ENCODE measurements at regions not wholly inside any gene's neighbourhood (a gene's known extent, or its start where the extent isn't known, plus 50 kb on each side); places are given as distances from the start of the nearest gene placed in this dataset.

DNA sequence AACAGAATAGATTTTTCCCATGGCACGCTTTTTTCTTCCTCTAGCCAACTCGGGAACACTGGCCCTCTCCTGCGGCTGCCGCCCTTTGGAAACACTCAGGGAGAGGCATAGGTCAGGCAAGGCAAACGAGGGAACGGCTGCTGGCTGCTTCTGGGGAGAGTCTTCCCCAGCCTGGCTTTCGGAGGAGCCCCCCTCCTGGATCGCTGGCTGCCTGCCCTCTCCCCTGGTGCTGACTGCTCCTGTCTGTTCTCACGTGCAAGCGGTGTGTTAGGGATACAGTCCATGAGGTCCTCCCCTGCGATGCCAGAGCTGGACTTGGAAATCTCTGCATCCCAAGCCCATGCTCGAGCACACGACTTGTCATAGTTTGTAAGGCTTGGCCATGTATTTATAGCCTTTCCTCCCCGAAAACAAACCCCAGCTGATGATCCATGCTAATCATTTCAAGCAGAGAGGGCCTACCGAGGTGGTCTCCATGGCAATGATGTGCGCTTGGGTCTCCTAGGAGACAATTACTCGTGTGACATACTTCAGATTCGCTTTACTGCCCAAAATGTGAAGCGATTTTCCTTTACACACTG, 315.6 kb upstream of the ATP10A start:
- DNase-seq: no peak

DNA sequence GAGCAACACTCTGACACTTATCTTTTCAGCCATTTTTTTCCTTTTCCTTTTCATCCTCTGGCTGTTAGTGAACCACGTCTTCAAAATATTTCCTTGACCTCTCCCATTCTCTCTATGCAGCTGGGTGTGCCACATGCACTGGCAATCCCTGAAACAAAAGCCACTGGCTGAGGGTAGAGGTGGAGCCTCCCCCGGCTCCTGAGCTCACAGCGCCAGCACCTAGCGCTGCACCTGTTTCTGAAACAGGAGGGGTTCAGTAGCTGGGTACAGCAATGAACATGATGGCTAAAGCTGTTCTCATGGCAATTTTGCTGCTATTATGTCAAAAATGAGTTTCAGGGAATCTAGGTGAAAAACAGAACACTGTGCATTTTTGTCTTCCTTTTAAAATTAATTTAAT, 314.7 kb upstream of the ATP10A start:
- DNase-seq: no peak

DNA sequence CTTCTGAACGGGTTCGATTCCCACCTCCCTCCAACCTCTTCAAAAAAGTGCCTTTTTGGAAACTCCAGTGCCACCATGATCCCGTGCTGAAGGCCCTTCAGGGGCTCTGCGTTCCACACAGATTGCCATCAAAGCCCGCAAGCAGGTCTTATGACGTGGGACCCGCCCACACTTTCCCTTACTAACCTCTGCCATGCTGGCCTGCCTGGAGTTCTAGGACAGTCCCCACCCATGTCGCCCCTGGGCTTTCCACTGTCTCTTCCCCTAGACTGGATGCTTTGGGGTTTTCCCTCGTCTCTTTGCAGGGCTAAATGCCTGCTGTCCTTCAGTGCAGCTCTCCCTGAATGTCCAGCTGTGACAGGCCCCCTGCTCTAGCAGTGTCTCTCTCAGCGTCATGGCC, 313.7 kb upstream of the ATP10A start:
- no peak for DNase-seq

DNA sequence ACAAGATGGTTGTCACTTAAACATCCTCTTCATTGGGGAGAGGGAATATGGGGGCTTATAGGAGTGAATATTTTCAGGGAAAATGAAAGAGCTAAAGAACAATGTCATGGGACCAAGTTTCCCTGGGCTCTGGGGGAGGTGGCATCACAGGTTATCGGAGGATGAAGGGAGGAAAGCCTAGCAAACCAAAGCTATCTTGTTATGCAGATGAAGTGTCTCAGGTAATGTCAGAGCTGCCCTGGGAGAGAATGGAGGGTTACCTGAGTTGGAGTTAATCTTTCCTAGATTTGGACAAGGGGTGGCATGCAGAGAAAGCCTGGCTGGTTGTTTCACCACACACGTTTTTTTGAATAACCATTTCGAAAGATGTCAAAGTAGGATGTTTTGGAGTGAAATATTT, 308.1 kb upstream of the ATP10A start:
- DNase-seq: no peak

GRCh38 chr15:26166429-26166828, 303.3 kb upstream of the ATP10A start:
- no peak for DNase-seq

DNA sequence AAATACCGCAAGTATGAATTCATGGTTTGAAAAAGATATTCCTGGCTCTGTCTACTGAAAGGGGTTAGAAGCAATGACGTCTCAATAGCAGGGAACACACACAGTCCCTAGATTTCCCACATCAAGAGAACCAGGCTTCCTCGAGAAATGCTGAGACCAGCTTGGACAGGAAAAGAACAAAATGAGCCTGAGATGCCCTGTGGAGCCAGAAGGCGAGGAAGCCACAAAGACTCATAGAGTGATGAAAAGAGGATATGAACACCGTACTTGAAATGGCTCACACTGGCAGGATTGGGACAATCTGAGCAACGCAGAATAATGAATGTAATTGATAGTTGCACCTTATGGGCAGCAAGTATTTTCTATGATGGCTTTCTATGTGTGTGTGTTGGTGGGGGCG, 302.4 kb upstream of the ATP10A start:
- no peak for DNase-seq

DNA sequence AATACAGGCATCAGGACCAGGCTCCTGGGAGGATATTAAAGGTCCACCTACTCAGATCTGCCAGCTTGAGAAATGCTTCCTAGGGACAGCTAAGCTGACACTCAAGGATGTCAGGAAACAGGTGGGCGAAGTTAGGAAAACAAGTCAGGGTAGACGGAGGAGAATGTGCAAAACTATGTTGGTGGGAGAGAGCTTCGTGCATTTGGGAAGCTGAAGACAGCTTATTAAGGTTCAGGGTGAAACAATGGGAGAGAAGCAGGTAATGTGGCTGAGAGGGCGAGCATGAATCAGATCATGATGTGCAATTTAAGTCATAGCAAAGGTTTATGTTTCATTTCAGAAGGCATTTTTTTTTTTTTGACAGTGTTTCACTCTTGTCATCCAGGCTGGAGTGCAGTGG, 297.2 kb upstream of the ATP10A start:
- no peak for DNase-seq

- no peak for DNase-seq
Observed at GRCh38 chr15:26158176-26158575, 295.0 kb upstream of the ATP10A start.

DNA sequence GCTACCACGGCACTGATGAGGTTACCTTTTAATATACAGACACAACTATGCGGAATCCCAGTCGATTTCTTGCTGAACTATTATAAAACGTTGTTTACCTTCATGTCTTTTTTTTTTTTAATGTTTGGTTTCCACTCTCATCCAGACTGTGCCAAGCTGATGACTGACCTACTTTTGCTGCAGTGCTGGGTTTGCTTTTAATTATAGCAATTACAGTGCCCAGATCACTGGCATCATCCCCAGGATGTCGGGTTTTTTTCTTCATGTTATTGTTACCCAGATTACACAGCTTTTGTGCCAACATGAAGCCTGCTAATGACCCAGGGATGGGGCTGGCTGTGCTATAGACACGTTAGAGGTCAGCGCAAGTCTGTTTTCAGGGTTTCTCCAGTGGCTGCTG, 294.0 kb upstream of the ATP10A start:
- DNase-seq: no peak

- no peak for DNase-seq
Observed at GRCh38 chr15:26156051-26156450, 292.9 kb upstream of the ATP10A start.

DNA sequence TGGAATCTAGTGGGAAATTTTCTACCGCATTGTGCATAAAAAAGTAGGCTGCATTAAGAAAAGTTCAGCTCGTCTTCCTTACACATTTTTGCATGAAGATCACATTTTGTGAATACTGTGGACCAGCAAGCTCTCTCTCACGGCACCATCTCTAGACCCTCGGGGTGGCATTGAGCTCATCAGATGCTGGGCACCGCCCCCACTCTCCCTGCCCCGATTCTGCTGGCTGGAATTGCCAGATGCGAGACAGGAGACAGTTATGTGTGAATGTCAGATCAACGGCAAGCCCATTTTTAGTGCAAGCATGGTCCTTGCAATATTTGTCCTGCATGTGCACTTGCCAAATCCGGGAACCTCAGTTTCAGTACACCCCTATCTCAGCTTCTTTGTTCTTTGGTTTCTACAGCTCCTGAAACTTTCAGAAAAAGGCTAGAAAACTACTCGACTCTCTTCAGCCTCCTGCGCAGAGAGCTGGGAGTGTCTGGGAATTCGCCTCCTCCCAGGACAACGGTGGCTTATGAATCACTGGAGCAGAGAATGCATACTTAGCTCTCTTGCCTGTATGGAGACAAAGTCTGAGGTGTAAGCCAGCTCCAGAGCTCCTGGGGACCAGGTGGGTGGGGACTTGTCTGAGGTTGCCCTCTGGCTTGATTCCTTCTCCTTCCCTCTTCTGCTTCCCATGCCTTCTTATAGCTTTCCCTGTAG, 285.2 kb upstream of the ATP10A start:
- DNase-seq: no peak

GRCh38 chr15:26146202-26146601, 283.1 kb upstream of the ATP10A start:
- no peak for DNase-seq

DNA sequence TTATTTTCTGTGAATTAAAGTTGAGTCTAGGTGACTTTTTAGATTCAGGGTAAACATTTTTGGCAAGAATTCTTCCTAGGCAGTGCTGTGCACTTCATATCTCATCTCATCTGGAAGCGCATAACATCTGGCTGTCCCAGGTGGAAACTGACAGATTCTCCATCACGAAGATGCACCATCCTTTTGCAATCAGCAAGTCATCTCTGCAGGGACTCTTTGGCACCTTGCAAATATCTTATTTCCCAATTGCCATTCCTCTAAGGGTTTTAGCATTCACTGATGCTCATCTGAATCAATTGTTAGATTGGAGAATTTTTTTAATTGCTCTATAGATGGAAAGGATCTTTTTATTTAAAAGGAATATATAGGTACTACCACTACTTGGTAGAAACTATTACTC, 282.7 kb upstream of the ATP10A start:
- DNase-seq: no peak

DNA sequence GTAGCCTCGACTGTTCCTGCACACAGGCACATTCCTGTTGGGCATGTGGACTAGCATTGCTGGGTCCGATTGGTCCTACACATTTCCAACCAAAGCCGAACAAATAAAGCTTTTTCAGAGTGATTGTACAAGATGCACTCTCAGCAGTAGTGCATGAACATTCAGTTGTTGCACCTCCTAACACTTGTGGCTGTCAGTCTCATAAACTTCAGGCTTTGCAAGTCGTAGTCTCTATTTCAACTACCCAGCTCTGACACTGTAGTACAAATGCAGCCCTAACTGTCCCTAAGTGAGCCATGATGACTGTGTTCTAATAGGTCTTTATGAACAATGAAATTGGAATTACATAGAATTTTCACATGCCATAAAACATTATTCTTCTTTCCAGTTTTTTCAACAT, 281.7 kb upstream of the ATP10A start:
- DNase-seq: no peak

DNA sequence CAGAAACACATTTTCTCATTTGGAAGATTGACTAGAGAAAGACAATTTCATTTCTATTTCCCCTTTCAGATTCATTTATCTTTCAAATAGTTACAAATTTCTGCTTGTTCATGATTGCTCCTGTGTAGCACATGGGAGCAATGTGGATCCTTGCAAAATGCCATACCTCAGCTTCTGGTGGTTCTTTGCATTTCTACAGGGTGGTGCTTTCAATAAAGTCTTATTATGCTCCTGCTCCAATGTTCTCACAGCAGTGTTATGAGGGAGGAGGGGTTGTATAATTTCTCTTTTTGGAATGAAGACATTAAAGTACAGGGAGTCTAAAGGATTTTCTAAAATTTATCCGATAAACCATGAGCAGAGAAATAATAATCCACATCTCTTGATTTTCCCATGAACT, 280.1 kb upstream of the ATP10A start:
- DNase-seq: no peak

GRCh38 chr15:26134812-26135211, 271.7 kb upstream of the ATP10A start:
- DNase-seq: no peak

- no peak for DNase-seq
Observed at GRCh38 chr15:26134152-26134551, 271.0 kb upstream of the ATP10A start.

GRCh38 chr15:26132811-26133210, 269.7 kb upstream of the ATP10A start:
- peak; percentile 65 for DNase-seq

- no peak for DNase-seq
Observed at GRCh38 chr15:26129852-26130251, 266.7 kb upstream of the ATP10A start.

DNA sequence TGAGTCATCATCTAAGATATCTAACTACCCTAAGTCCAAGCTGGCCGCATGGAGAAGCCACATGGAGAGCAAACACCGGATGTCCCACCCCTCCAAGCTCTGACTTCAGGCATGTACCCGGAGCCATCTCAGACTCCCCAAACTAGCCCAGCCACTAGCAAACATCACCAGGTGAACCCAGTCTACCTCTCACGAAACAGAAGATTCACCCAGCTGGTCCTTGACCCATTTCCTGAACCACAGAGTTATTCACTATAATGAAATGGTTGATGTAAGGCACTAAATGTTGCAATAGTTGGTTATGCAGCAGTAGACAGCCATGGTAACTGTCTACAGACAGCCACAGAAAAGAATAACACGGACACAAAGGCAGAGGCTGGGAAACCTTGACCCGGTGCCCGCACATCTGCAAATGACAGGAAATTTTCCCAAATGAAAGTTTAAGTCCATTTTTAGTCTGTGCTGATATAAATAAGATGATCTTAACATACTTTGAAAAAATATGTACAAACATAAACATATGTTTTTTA, 265.5 kb upstream of the ATP10A start:
- DNase-seq: no peak

DNA sequence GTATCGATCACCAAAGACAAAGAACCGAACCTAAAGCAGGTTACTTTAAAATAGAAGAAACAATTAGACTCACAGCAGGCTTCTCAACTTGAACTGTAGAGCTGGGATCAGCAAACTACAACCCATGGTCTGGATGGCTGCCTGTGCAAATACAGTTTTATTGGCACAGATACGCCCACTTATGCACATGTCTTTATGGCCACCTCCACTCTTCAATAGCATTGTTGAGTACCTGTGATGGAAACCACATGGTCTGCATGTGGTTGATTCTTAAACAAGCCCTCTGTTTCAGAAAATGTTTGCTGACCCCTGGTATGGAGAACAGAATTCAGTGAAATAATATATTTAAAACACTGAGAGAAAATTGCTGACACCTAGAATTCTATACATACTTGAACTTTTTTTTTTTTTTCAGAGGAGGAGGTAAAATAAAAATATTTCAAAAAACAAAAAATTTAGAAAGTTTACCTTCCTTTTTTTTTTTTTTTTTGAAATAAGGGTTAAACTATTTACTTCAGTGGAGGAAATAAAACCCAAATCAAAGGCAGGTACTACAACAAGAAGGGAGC, 263.8 kb upstream of the ATP10A start:
- DNase-seq: no peak

GRCh38 chr15:26126070-26126469, 262.9 kb upstream of the ATP10A start:
- no peak for DNase-seq

DNA sequence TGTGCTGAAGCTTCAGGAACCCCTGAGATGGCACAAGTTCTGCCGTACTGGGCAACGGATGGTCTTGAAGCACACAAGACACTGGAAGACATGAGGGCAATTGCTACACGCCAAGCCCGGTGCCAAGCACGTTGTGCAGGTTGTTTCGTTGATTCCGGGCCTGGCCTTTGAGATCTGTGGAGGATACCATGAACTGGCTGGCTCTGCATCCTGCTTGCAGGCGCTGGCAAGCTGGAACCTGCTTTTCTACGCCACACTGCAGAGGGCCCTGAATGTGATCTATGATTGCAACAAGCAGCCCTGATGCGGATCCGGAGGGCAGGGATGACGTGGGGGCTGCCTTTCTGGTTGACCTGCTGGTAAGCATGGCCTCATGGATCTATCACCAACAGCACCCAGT, 262.5 kb upstream of the ATP10A start:
- no peak for DNase-seq

DNA sequence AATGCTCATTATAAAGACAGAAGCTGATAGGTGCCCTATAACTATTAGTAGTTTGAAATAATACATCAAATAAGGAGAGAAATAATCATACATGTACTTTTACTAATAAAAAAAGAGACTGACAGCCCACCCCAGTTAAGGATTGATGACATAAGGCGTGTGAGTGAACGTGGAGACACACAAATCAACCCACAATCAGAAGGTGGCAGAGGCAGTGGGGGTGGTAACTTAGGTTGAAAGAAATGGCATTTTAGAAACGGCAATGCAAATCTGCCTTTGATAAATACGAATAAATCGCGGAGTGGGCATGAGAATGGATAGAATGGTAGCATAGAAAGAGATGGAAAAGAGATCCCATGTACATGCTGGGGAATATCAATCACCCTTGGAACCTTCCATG, 256.2 kb upstream of the ATP10A start:
- no peak for DNase-seq

Measured in fibroblast of skin of scalp (primary cell).